H9 (cell line): ENCODE measurements at regions not wholly inside any gene's neighbourhood (a gene's known extent, or its start where the extent isn't known, plus 50 kb on each side); places are given as distances from the start of the nearest gene placed in this dataset.

Experiments
- DNase-seq: peaks from one replicate; pipeline ENCODE4 v3.0.0-alpha.2; 2017
- H2AFZ ChIP-seq: one replicate; pipeline ENCODE4 v1.6.1; 2013; ENCODE audit warnings: mild to moderate bottlenecking, low read length, control low read depth, moderate library complexity
- H2AK5ac ChIP-seq: 2 replicates; pipeline ENCODE4 v1.6.1; 2013; ENCODE audit warnings: low read length, control low read depth, mixed read lengths; ENCODE audit not compliant: insufficient read length
- H2BK120ac ChIP-seq: one replicate; pipeline ENCODE4 v1.6.1; 2013; ENCODE audit warnings: low read depth, mild to moderate bottlenecking, low read length, control low read depth, inconsistent platforms; ENCODE audit not compliant: poor library complexity, severe bottlenecking
- H2BK12ac ChIP-seq: 2 replicates; pipeline ENCODE4 v1.6.1; 2013; ENCODE audit warnings: low read length, control low read depth, mixed read lengths, low read depth; ENCODE audit not compliant: insufficient read length
- H2BK15ac ChIP-seq: 2 replicates; pipeline ENCODE4 v1.6.1; 2013; ENCODE audit warnings: low read depth, low read length, control low read depth
- H2BK20ac ChIP-seq: one replicate; pipeline ENCODE4 v1.6.1; 2013; ENCODE audit warnings: low read depth, mild to moderate bottlenecking, low read length, control low read depth, inconsistent platforms; ENCODE audit not compliant: poor library complexity, severe bottlenecking
- H2BK5ac ChIP-seq: 2 replicates; pipeline ENCODE4 v1.6.1; 2013; ENCODE audit warnings: low read length, control low read depth, mixed read lengths; ENCODE audit not compliant: insufficient read length
- H3K14ac ChIP-seq: 2 replicates; pipeline ENCODE4 v1.6.1; 2013; ENCODE audit warnings: low read length, control low read depth; ENCODE audit not compliant: insufficient read depth
- H3K18ac ChIP-seq: 2 replicates; pipeline ENCODE4 v1.6.1; 2013; ENCODE audit warnings: low read depth, mild to moderate bottlenecking, mixed read lengths, low read length, control low read depth; ENCODE audit not compliant: insufficient read length
- H3K23ac ChIP-seq: 2 replicates; pipeline ENCODE4 v1.6.1; 2013; ENCODE audit warnings: low read length, control low read depth, mixed read lengths, low read depth; ENCODE audit not compliant: insufficient read length
- H3K23me2 ChIP-seq: 2 replicates; pipeline ENCODE4 v1.6.1; 2013; ENCODE audit warnings: low read depth, mild to moderate bottlenecking, mixed read lengths, low read length, control low read depth; ENCODE audit not compliant: insufficient read length, poor library complexity, severe bottlenecking
- H3K27ac ChIP-seq: 2 replicates; pipeline ENCODE4 v1.5.1; 2013; ENCODE audit warnings: low read length, control low read depth, mixed read lengths, low read depth; ENCODE audit not compliant: insufficient read length
- H3K27me3 ChIP-seq: 2 replicates; pipeline ENCODE4 v1.6.1; 2013; ENCODE audit warnings: low read length, control low read depth, inconsistent platforms; ENCODE audit not compliant: insufficient read depth
- H3K4ac ChIP-seq: 2 replicates; pipeline ENCODE4 v1.6.1; 2013; ENCODE audit warnings: low read depth, mild to moderate bottlenecking, control low read depth, inconsistent platforms, low read length, moderate library complexity
- H3K4me1 ChIP-seq: 2 replicates; pipeline ENCODE4 v1.6.1; 2013; ENCODE audit warnings: low read length, control low read depth, inconsistent platforms; ENCODE audit not compliant: insufficient read depth
- H3K4me2 ChIP-seq: 2 replicates; pipeline ENCODE4 v1.6.1; 2013; ENCODE audit warnings: low read length, control low read depth, mixed read lengths; ENCODE audit not compliant: insufficient read length, insufficient read depth
- H3K56ac ChIP-seq: 2 replicates; pipeline ENCODE4 v1.6.1; 2013; ENCODE audit warnings: low read depth, mild to moderate bottlenecking, mixed read lengths, low read length, control low read depth; ENCODE audit not compliant: insufficient read length
- H3K79me1 ChIP-seq: 2 replicates; pipeline ENCODE4 v1.6.1; 2013; ENCODE audit warnings: low read depth, mild to moderate bottlenecking, moderate library complexity, low read length, control low read depth, inconsistent platforms; ENCODE audit not compliant: insufficient read depth, poor library complexity, severe bottlenecking
- H3K79me2 ChIP-seq: 2 replicates; pipeline ENCODE4 v1.6.1; 2013; ENCODE audit warnings: low read length, control low read depth, inconsistent platforms; ENCODE audit not compliant: insufficient read depth
- H3K9ac ChIP-seq: 2 replicates; pipeline ENCODE4 v1.6.1; 2013; ENCODE audit warnings: low read length, control low read depth, mixed read lengths; ENCODE audit not compliant: insufficient read length; ENCODE audit errors: extremely low read depth
- H3K9me3 ChIP-seq: one replicate; pipeline ENCODE4 v1.6.1; 2013; ENCODE audit warnings: low read depth, low read length, inconsistent platforms; ENCODE audit not compliant: control insufficient read depth
- H3T11ph ChIP-seq: one replicate; pipeline ENCODE4 v1.6.1; 2013; ENCODE audit warnings: mild to moderate bottlenecking, low read length, control low read depth, inconsistent platforms
- H4K20me1 ChIP-seq: one replicate; pipeline ENCODE4 v1.6.1; 2013; ENCODE audit not compliant: control insufficient read depth, insufficient read length, insufficient read depth
- H4K5ac ChIP-seq: 2 replicates; pipeline ENCODE4 v1.6.1; 2013; ENCODE audit warnings: low read depth, mild to moderate bottlenecking, mixed read lengths, low read length, control low read depth; ENCODE audit not compliant: insufficient read length
- H4K8ac ChIP-seq: replicated peaks from 2 replicates; pipeline ENCODE4 v1.6.1; 2013; ENCODE audit warnings: low read length, control low read depth, mixed read lengths, low read depth; ENCODE audit not compliant: insufficient read length
- H4K91ac ChIP-seq: 2 replicates; pipeline ENCODE4 v1.6.1; 2013; ENCODE audit warnings: low read depth, mild to moderate bottlenecking, moderate library complexity, mixed read lengths, low read length, control low read depth; ENCODE audit not compliant: insufficient read length
- H3K27ac Mint-ChIP-seq, 3 experiments: 2 replicates in 2 of 3; 3 replicates in 1 of 3; pipeline ENCODE4 v1.8.0; 2020 to 2021; ENCODE audit warnings: mixed read lengths in 3 of 3, mild to moderate bottlenecking in 1 of 3, moderate library complexity in 1 of 3
- H3K27me3 Mint-ChIP-seq: 2 replicates; pipeline ENCODE4 v1.8.0; 2021; ENCODE audit warnings: low read depth, mild to moderate bottlenecking, moderate library complexity, mixed read lengths
- H3K36me3 Mint-ChIP-seq, 3 experiments: 2 replicates in 2 of 3; 3 replicates in 1 of 3; pipeline ENCODE4 v1.8.0; 2020 to 2021; ENCODE audit warnings: low read depth in 3 of 3, mixed read lengths in 3 of 3; ENCODE audit not compliant: insufficient read depth in 1 of 3
- H3K4me1 Mint-ChIP-seq, 2 experiments: 2 replicates each; pipeline ENCODE4 v1.8.0; 2020; ENCODE audit warnings: mixed read lengths in 2 of 2
- H3K4me3 Mint-ChIP-seq, 2 experiments: 2 replicates in 1 of 2; 3 replicates in 1 of 2; pipeline ENCODE4 v1.8.0; 2020 to 2021; ENCODE audit warnings: mild to moderate bottlenecking in 2 of 2, mixed read lengths in 2 of 2, moderate library complexity in 1 of 2
- H3K9me3 Mint-ChIP-seq, 2 experiments: 2 replicates in 1 of 2; 3 replicates in 1 of 2; pipeline ENCODE4 v1.8.0; 2020; ENCODE audit warnings: mild to moderate bottlenecking in 2 of 2, mixed read lengths in 2 of 2, moderate library complexity in 1 of 2
- CTCF ChIP-seq: fragments of 200-600 bp; sonication (generic); conservative IDR thresholded peaks from 3 replicates; pipeline ENCODE4 v1.8.0; 2021; ENCODE audit warnings: antibody characterized with exemption, mild to moderate bottlenecking
- WGBS: extraction: QIAGEN DNeasy Blood & Tissue Kit; methylation state at CpG from one replicate; pipeline ENCODE4 v1.1.7; 2013; ENCODE audit warnings: missing lambda C conversion rate, low lambda C conversion rate, mixed read lengths; ENCODE audit not compliant: insufficient read length; ENCODE audit errors: extremely low coverage; 5-methylcytosine and 5-hydroxymethylcytosine counted together

- H3K79me2 ChIP-seq, result no peaks in the 10 kb centered on the region
- H3K18ac ChIP-seq, result no peak overlapping the region
- no peaks in the 10 kb centered on the region for H4K20me1 ChIP-seq
- H3K56ac ChIP-seq, result no peak overlapping the region
- H3K27ac ChIP-seq, result no peak overlapping the region
- peaks cover 2% of the 10 kb centered on the region; the same call in 1 of the 2 replicates for H3K4me1 ChIP-seq
- Mint-ChIP-seq H3K27ac (no peak overlapping the region; a peak in 1 of 7 replicates), H3K4me1 (peaks cover 25 to 27% of the 10 kb centered on the region in 2 experiments), H3K36me3 (peaks cover 2 to 12% (median 5%) of the 10 kb centered on the region in 3 experiments; a peak in 6 of 7 replicates), H3K9me3 (peaks cover 0 to 5% of the 10 kb centered on the region in 2 experiments; a peak in 3 of 5 replicates), H3K27me3 (peaks cover 2% of the 10 kb centered on the region; the same call in 1 of the 2 replicates), H3K4me3 (no peak overlapping the region)
- no peak overlapping the region for H2BK12ac ChIP-seq
- no peak overlapping the region for H4K91ac ChIP-seq
- H3K27me3 ChIP-seq, result no peaks in the 10 kb centered on the region
- TF ChIP-seq CTCF, result no peak
- H2AK5ac ChIP-seq, result no peak overlapping the region
- no peak overlapping the region for H2BK15ac ChIP-seq
- no peak overlapping the region for H3K23ac ChIP-seq
- H2BK120ac ChIP-seq, result no peak overlapping the region
- no peaks in the 10 kb centered on the region for H3K9me3 ChIP-seq
- H3K4ac ChIP-seq, result no peak overlapping the region
- H4K5ac ChIP-seq, result no peak overlapping the region
- no peak overlapping the region for H3K4me2 ChIP-seq
- H2BK5ac ChIP-seq, result no peak overlapping the region
- WGBS, result no CpG with 5 or more reads among the region's 6 CpGs
- no peak for DNase-seq
- no peak overlapping the region for H3K14ac ChIP-seq
- H2AFZ ChIP-seq, result no peak overlapping the region
- H4K8ac ChIP-seq, result no peak overlapping the region
- no peaks in the 10 kb centered on the region for H3K23me2 ChIP-seq
- H3K9ac ChIP-seq, result no peak overlapping the region
- no peaks in the 10 kb centered on the region for H3K79me1 ChIP-seq
- H2BK20ac ChIP-seq, result no peak overlapping the region
- H3T11ph ChIP-seq, result no peak overlapping the region
Observed at GRCh38 chr10:28471652-28472050, 61.3 kb upstream of the WAC start.
